ENCODE measurements at regions not wholly inside any gene's neighbourhood (a gene's known extent, or its start where the extent isn't known, plus 50 kb on each side); places are given as distances from the start of the nearest gene placed in this dataset.
A peak's percentile ranks its signal among the peaks of the same experiment; 100 is the strongest.
"Not testable (repeated sequence)": the region's sequence is repeated elsewhere in the genome, so short reads cannot be mapped to it uniquely, and the experiment has no call there.

GRCh38 chr5:72702105-72702504 lies 114.4 kb upstream of the TNPO1 start:
- BruUV-seq (replicated peaks); DNase-seq (ENCODE audit: extremely low read depth in 1 of 4, low spot score in 3 of 4); FAIRE-seq; CTCF ChIA-PET (ENCODE audit: low intra/inter-chr PET ratio); H3K4me1 ChIP-seq (replicated peaks in 1 of 2; ENCODE audit: control insufficient read depth in 2 of 2, insufficient read depth in 2 of 2, low read length in 2 of 2); ATAC-seq; H3K9me3 ChIP-seq (replicated peaks; ENCODE audit: control insufficient read depth, insufficient read depth, low read depth, low read length); H3K79me2 ChIP-seq (ENCODE audit: control insufficient read depth, insufficient read depth, low read length); H3K9me1 ChIP-seq (ENCODE audit: control insufficient read depth, insufficient read depth, low read length); H3K27ac ChIP-seq (ENCODE audit: extremely low read depth, low read depth, low read length); H3K4me3 ChIP-seq; H2AFZ ChIP-seq (ENCODE audit: low read depth, low read length); intact Hi-C loops (cut with micrococcal nuclease); H3K27me3 ChIP-seq (ENCODE audit: control insufficient read depth in 2 of 2, insufficient read depth in 2 of 2, low read length in 2 of 2); H4K20me1 ChIP-seq (replicated peaks; ENCODE audit: control insufficient read depth, insufficient read depth, low read length); POLR2A ChIA-PET; H3K4me2 ChIP-seq (ENCODE audit: insufficient read depth, low read length); H3K36me3 ChIP-seq (ENCODE audit: control insufficient read depth, insufficient read depth, low read length); H3K9ac ChIP-seq (ENCODE audit: insufficient read depth in 1 of 2, low read depth in 2 of 2, low read length in 2 of 2); in situ Hi-C loops (cut with MboI): not testable (repeated sequence)
- TF ChIP-seq SOX6 (IDR thresholded peaks at IDR 0.05) (peak; percentile 35; the same call in 1 of the 2 replicates), ATF7 (IDR thresholded peaks at IDR 0.05) (peak; percentile 81), FOXA3 (CRISPR knock-in tag; conservative IDR thresholded peaks at IDR 0.05 in 1 of 2, IDR thresholded peaks at IDR 0.05 in 1 of 2) (0 out of 4 replicates have a peak, but pooled peaks of 1 of the 2 experiments have one; percentile 37)

- ChIA-PET CTCF (ENCODE audit: low intra/inter-chr PET ratio) (no interaction called here), POLR2A (no interaction called here)
- TF ChIP-seq POLR2A (conservative IDR thresholded peaks at IDR 0.05) (no peak), KDM1A (IDR thresholded peaks at IDR 0.05) (no peak), ARID3B (CRISPR knock-in tag; IDR thresholded peaks at IDR 0.05; ENCODE audit: borderline replicate concordance) (no peak), GTF2A2 (tag; IDR thresholded peaks at IDR 0.05) (no peak), FOXP4 (CRISPR knock-in tag; IDR thresholded peaks at IDR 0.05; ENCODE audit: borderline replicate concordance) (no peak), SNAPC5 (CRISPR knock-in tag; IDR thresholded peaks at IDR 0.05) (no peak), NFYB (IDR thresholded peaks at IDR 0.05; ENCODE audit: extremely low read depth, insufficient read length) (no peak), ZNF408 (CRISPR knock-in tag; IDR thresholded peaks at IDR 0.05; ENCODE audit: low read depth) (no peak), ZNF143 (CRISPR knock-in tag; IDR thresholded peaks at IDR 0.05) (no peak), SIN3B (IDR thresholded peaks at IDR 0.05; ENCODE audit: low read depth) (no peak)
- H3K4me1 ChIP-seq (replicated peaks in 1 of 2; ENCODE audit: control insufficient read depth in 2 of 2, insufficient read depth in 2 of 2, low read length in 2 of 2) = no peaks in the 10 kb centered on the region; a peak in 1 of 5 replicates
- WGBS (ENCODE audit: insufficient coverage, low coverage, missing lambda C conversion rate) = 3% methylated on average over 4 of the region's 4 CpGs
- no peak overlapping the region for H2AFZ ChIP-seq (ENCODE audit: low read depth, low read length)
- DNase-seq (ENCODE audit: extremely low read depth in 1 of 4, low spot score in 3 of 4) = no peak
- no peak overlapping the region for H3K4me3 ChIP-seq
- no peaks in the 10 kb centered on the region for H3K9me1 ChIP-seq (ENCODE audit: control insufficient read depth, insufficient read depth, low read length)
- no peak for ATAC-seq
- no peaks in the 10 kb centered on the region for H3K36me3 ChIP-seq (ENCODE audit: control insufficient read depth, insufficient read depth, low read length)
- FAIRE-seq = peak; percentile 70
- in situ Hi-C loops (cut with MboI) = no loop called here
- no peaks in the 10 kb centered on the region for H3K9me3 ChIP-seq (replicated peaks; ENCODE audit: control insufficient read depth, insufficient read depth, low read depth, low read length)
- H3K4me2 ChIP-seq (ENCODE audit: insufficient read depth, low read length) = no peak overlapping the region
- no peak overlapping the region for H3K9ac ChIP-seq (ENCODE audit: insufficient read depth in 1 of 2, low read depth in 2 of 2, low read length in 2 of 2)
- H3K27ac ChIP-seq (ENCODE audit: extremely low read depth, low read depth, low read length) = no peak overlapping the region
- no peaks in the 10 kb centered on the region for H3K79me2 ChIP-seq (ENCODE audit: control insufficient read depth, insufficient read depth, low read length)
- intact Hi-C loops (cut with micrococcal nuclease) = no loop called here
- peaks cover 0 to 6% of the 10 kb centered on the region in 2 experiments; a peak in 1 of 5 replicates for H3K27me3 ChIP-seq (ENCODE audit: control insufficient read depth in 2 of 2, insufficient read depth in 2 of 2, low read length in 2 of 2)
- no TSS peak for BruUV-seq (replicated peaks)
- no peaks in the 10 kb centered on the region for H4K20me1 ChIP-seq (replicated peaks; ENCODE audit: control insufficient read depth, insufficient read depth, low read length)
Measured at GRCh38 chr5:72698481-72698880, 118.0 kb upstream of the TNPO1 start.
